Neutrophil (primary cell): ENCODE measurements at regions not wholly inside any gene's neighbourhood (a gene's known extent, or its start where the extent isn't known, plus 50 kb on each side); places are given as distances from the start of the nearest gene placed in this dataset.
"Not testable (repeated sequence)": the region's sequence is repeated elsewhere in the genome, so short reads cannot be mapped to it uniquely, and the experiment has no call there.

ENCODE experiments used
- H3K27ac ChIP-seq: fragments of 200-600 bp; sonication (generic); 2 replicates; pipeline ENCODE4 v1.5.1; 2016; ENCODE audit warnings: mild to moderate bottlenecking, moderate library complexity
- H3K27me3 ChIP-seq: fragments of 200-600 bp; sonication (generic); 2 replicates; pipeline ENCODE4 v1.6.0; 2016; ENCODE audit warnings: mild to moderate bottlenecking
- H3K36me3 ChIP-seq: fragments of 200-600 bp; sonication (generic); 2 replicates; pipeline ENCODE4 v1.5.1; 2017
- H3K4me1 ChIP-seq, 2 experiments: fragments of 200-600 bp in 1 of 2; sonication (generic) in 1 of 2; 1 replicate in 1 of 2; 2 replicates in 1 of 2; pipeline versions ENCODE4 v1.5.1 to v1.6.1; 2013 to 2016; ENCODE audit warnings: low read depth in 1 of 2, low read length in 1 of 2, mild to moderate bottlenecking in 1 of 2, moderate library complexity in 1 of 2; ENCODE audit not compliant: control insufficient read depth in 1 of 2, insufficient read depth in 1 of 2
- H3K4me3 ChIP-seq, 2 experiments: fragments of 200-600 bp in 1 of 2; sonication (generic) in 1 of 2; 1 replicate in 1 of 2; 2 replicates in 1 of 2; pipeline ENCODE4 v1.5.1; 2013 to 2016; ENCODE audit warnings: low read depth in 1 of 2, low read length in 1 of 2, mild to moderate bottlenecking in 1 of 2, moderate library complexity in 1 of 2
- H3K9me3 ChIP-seq: fragments of 200-600 bp; sonication (generic); 2 replicates; pipeline ENCODE4 v1.5.1; 2016
- TF ChIP-seq, protein P1 (sequence below): fragments of 200-600 bp; sonication (generic); IDR thresholded peaks from 2 replicates; pipeline ENCODE4 v1.5.1; 2016; ENCODE audit warnings: antibody characterized with exemption

DNA sequence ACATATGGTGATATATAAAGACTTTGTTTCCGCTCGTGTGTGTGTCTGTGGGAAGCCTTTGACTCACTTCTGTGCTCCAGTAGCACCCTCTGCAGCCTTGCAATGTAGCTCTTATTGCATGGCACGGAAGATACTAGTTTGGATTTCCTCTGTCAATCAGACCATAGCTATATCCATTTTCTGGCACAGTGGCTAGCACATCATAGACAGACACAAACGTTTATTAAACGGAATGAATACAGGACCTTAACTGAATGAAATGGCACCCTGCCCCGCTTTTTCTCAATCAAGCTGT is 124.0 kb upstream of the PTPN20 start:
- Histone ChIP-seq H3K9me3 (no peaks in the 10 kb centered on the region), H3K4me3 (no peak overlapping the region), H3K36me3 (no peaks in the 10 kb centered on the region), H3K4me1 (peaks cover 6 to 7% of the 10 kb centered on the region in 2 experiments), H3K27ac (no peak overlapping the region), H3K27me3 (peaks cover 20% of the 10 kb centered on the region)
- TF ChIP-seq, protein P1, sequence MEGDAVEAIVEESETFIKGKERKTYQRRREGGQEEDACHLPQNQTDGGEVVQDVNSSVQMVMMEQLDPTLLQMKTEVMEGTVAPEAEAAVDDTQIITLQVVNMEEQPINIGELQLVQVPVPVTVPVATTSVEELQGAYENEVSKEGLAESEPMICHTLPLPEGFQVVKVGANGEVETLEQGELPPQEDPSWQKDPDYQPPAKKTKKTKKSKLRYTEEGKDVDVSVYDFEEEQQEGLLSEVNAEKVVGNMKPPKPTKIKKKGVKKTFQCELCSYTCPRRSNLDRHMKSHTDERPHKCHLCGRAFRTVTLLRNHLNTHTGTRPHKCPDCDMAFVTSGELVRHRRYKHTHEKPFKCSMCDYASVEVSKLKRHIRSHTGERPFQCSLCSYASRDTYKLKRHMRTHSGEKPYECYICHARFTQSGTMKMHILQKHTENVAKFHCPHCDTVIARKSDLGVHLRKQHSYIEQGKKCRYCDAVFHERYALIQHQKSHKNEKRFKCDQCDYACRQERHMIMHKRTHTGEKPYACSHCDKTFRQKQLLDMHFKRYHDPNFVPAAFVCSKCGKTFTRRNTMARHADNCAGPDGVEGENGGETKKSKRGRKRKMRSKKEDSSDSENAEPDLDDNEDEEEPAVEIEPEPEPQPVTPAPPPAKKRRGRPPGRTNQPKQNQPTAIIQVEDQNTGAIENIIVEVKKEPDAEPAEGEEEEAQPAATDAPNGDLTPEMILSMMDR: no peak

DNA sequence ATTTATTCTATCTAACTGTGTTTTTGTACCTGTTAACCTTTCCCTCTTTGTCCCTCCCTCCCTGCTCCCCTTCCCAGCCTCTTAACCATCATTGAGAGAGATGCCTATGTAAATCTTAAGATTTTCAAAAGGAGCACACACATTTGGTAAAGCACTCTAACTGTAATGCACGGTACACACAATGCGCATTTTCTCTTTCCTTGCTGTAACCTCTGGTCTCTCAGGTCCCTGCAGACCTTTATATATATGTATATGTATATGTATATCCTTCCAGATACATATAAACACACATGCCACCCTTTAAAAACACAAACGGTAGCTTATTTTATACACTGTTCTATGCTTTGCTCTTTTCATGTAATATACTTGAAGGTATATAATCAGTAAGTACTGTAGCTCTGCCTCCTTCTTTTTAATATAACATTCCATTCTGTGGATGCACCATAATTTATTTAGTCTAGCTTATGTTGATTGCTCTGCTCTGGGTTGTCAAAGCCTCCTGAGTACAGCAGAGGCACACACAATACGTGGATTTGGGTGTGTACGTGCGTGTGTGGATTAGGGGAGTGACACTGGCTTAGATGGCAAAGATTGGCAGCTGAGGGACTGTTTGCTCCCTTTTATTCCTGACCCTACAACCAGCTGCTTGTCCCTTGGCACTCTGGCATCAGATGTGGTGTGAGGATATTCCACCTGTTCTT is 118.4 kb upstream of the PTPN20 start:
- H3K4me3 ChIP-seq, H3K36me3 ChIP-seq, H3K4me1 ChIP-seq, H3K27ac ChIP-seq, H3K9me3 ChIP-seq, H3K27me3 ChIP-seq: not testable (repeated sequence)

DNA sequence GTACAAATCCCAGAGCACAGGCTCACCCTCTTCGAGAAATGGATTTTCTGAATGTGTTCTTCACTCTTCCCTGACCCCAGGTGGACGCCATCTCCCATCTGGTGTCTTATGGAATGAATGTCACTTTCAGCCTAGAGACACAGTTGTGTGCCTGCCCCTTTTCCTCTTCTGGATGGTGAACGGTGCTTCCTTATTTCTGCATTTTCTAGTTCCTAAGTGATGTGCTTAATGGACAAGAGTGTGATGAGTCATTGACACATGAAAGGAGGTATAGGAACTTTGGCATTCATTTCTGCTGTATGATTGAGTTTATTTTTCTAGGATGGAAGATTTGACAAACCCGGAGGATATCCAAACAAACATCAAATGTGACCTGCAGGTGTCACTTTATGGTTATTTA is 114.9 kb upstream of the PTPN20 start:
- H3K4me3 ChIP-seq: not testable (repeated sequence)

DNA sequence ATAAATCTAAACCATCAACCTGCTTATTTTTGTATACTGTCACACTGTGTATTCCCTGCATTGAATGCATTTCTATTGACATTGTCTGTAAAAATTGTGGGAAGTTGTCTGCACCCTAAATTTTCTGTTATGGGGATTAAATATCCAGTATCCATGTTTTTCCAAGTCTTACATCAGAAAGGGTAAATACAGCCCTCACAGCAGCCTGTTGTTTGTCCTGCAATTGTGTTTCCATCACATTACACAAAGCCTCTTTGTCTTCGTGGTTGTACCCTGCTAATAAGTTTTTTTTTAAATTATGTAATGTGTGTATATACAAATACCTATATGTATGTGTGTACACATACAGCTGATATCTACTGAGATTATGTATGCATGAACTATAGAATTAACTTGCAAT is 109.2 kb upstream of the PTPN20 start:
- H3K9me3 ChIP-seq, H3K27ac ChIP-seq, H3K36me3 ChIP-seq, H3K27me3 ChIP-seq, H3K4me3 ChIP-seq, H3K4me1 ChIP-seq: not testable (repeated sequence)

More for the DNA sequence above, 114.9 kb upstream of the PTPN20 start:
- H3K4me1 ChIP-seq, H3K9me3 ChIP-seq, H3K27me3 ChIP-seq, H3K36me3 ChIP-seq, H3K27ac ChIP-seq: not testable (repeated sequence)

DNA sequence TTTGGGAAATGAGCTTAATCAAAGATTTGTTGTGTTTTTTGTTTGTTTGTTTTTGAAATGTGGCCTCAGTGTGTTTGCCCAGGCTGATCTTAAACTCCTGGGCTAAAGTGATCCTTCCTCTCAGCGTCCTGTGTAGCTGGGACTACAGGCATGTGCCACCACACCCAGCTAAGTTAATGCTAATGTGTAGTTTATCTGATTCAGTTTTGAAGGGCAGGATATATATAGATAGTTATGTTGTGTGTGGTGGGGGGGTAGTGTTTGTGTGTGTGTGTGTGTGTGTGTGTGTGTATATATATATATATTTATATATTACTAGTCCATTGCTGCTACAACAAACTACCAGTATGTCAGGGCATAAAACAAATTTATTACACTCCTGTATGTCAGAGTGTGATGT is 108.1 kb upstream of the PTPN20 start:
- not testable (repeated sequence) for H3K27ac ChIP-seq, H3K36me3 ChIP-seq, H3K4me3 ChIP-seq, H3K9me3 ChIP-seq, H3K27me3 ChIP-seq, H3K4me1 ChIP-seq

DNA sequence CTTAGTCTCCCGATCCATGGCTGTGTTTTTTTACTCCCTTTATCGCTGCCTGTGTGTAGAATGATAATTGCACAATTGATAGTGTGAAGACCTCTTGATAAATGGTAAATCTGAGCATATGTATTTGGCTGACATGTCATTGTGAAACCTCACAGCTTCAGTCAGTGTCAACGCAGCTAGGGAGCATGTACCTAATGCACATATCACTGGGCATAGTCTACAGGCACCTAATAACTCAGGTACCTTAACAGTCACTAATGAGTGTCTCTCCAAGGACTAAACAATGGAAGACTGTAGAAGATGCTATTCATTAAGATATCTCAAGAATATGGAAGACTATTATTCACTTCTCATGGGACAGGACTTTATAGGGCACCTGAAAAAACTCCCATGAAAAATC is 101.0 kb upstream of the PTPN20 start:
- not testable (repeated sequence) for H3K4me3 ChIP-seq, H3K27me3 ChIP-seq, H3K27ac ChIP-seq, H3K9me3 ChIP-seq, H3K36me3 ChIP-seq, H3K4me1 ChIP-seq

DNA sequence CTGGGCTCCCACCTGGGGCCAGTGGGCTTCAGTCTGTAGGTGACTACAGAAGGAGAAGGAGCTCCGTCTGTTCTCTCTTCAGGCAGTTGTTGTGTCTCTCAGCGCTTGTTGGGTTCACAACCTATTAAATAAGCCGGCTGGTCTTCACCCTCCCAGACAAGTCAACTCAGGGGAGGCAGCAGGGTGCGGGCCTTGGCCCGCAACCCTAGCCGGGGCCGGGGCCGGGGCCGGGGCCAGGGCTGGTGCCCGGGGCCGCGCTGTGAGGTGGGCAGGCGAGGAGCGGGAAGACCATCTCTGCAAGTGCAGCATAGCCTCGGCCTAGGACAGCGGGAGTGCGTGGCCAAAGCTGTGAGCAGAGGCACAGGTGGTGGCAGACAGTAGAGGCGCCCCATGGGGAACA is 95.1 kb upstream of the PTPN20 start:
- H3K27me3 ChIP-seq, H3K9me3 ChIP-seq, H3K4me1 ChIP-seq, H3K27ac ChIP-seq, H3K4me3 ChIP-seq, H3K36me3 ChIP-seq: not testable (repeated sequence)

DNA sequence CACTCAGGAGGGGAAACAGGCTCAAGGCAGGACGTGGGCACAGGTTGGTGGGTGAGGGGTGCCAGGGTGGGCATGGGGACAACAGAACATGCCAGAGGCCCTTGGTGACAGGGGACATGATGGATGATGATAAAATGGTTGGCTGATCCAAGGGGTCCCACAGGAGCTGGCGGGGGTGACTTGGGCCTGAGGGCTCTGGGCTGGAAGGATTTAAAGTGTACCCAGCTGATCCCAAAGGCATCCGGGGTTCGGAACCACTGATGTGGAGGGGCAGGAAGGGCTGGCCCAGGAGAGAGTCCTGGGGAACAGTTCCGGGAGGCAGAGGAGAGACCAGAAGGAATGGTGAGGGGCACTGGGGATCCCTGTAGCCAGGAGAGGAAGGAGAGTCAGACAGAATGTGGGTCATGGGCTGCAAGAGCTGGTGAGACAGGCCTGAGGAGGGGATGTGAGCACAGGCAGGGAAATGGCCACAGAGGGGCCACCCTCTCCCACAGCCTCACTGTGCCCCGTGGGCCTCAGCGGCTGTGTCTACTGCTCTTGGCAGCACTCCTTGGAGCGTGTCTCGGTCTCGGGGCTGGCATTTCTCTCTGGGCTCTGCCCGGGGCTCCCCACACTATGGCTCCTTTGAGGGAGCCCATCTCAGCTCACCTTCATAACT is 70.7 kb upstream of the PTPN20 start:
- not testable (repeated sequence) for H3K27me3 ChIP-seq

DNA sequence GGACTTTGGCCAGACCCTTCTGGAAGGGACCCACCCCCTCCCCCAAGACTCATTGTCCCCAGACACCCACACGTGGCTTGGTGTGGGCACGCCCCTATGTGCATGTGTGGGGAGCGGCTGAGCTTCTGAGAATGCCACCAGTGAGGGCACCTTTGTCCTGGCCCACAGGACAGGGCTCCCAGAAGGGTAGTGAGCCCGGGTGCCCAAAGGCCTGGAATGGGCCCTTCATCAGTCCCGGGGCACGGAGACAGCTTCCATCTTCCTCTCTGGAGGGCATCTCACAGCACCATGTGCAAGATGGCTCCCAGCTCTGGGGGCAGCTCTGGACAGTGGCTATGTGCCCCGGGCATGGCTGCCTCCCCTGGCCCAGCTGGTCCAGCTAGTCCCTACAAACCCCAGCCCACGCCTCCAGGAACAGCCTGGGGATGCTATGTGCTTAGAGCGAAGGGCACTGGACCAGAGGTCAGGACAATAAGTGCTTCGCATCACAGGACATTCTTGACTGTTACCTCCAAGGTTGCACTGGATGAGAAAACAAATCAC is 70.1 kb upstream of the PTPN20 start:
- not testable (repeated sequence) for H3K27ac ChIP-seq, H3K4me1 ChIP-seq, H3K9me3 ChIP-seq, H3K36me3 ChIP-seq, H3K27me3 ChIP-seq, H3K4me3 ChIP-seq

More for the DNA sequence above, 70.7 kb upstream of the PTPN20 start:
- H3K4me1 ChIP-seq, H3K36me3 ChIP-seq, H3K9me3 ChIP-seq, H3K4me3 ChIP-seq, H3K27ac ChIP-seq: not testable (repeated sequence)

DNA sequence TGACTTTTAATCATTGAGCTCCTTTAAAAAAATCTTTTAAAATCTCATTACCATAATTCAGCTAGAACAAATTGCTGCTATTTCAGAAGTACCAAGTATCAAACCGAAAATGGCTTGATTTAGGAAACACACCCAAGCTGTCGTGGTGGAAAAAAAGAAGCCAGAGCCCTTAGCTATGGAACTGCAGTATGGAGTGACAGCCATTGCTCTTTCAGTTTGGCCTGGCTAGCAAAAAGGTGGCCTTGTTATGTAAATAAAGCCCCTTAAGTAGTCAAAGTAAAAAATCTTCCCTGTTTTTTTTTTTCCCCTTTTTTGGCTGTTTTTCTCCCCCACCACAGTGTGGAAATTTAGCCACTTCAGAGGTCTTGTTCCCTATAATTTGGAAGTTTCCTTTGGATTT is 66.0 kb upstream of the PTPN20 start:
- not testable (repeated sequence) for H3K27me3 ChIP-seq, H3K27ac ChIP-seq, H3K36me3 ChIP-seq, H3K4me3 ChIP-seq, H3K4me1 ChIP-seq, H3K9me3 ChIP-seq

DNA sequence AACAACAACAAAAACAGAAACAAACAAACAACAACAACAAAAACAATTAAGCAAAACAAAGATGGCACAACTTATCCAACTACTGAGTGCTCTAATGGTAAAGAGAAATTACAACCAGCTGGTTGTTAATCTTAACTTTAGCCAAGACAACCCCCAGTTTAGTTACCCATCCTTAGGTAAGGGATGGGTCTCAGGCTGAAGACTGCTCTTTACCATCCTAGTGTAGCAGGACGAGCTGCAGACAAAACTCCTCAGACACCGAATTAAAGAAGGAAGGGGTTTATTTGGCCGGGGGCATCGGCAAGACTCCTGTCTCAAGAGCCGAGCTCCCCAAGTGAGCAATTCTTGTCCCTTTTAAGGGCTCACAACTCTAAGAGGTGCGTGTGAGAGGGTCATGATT is 65.6 kb upstream of the PTPN20 start:
- H3K27ac ChIP-seq, H3K9me3 ChIP-seq, H3K4me1 ChIP-seq, H3K27me3 ChIP-seq, H3K4me3 ChIP-seq, H3K36me3 ChIP-seq: not testable (repeated sequence)

DNA sequence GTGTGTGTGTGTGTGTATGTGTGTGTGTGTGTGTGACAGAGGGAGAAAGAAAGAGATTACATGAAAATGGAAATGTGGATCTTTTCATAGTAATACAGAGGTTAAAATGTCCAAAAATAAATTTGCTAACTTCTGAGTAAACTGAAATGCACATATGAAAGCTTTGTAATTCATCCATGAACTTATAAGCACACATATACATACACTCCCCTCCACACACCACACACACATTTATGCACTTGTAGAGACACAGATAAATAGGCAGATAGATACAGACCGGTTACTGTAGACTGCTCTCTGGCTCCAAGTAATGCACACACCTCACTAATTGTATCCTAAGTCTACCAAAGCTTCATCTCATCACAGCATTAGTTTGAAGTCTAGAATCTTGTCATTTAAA is 50.5 kb upstream of the PTPN20 start:
- H3K27me3 ChIP-seq, H3K4me3 ChIP-seq, H3K36me3 ChIP-seq, H3K9me3 ChIP-seq, H3K27ac ChIP-seq, H3K4me1 ChIP-seq: not testable (repeated sequence)
